ENCODE measurements at regions not wholly inside any gene's neighbourhood (a gene's known extent, or its start where the extent isn't known, plus 50 kb on each side); places are given as distances from the start of the nearest gene placed in this dataset.

DNA sequence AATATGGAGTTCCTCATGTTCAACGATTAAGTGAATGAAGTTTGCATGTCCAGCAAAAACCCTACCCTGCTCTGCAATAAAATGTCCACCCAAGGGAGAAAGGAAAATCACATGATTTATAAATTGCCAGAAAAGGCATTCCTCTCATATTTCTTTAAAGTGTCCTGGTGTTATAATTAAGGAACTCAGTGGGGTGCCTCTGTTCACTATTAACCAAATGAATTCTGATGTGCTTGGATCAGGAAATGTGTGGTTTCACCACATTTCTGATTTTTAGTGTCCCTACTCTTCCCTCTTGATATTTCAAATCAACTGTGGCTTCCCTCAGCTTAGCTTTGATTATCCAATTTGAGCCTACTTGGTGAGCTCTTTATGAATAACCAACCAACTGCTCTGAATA is 208.1 kb downstream of the PHLDA1 start:
- POLR2A ChIA-PET: no interaction called here
- Histone ChIP-seq H2AFZ (ENCODE audit: low read depth) (no peak overlapping the region), H3K27me3 (ENCODE audit: insufficient read depth) (no peaks in the 10 kb centered on the region), H3K36me3 (replicated peaks in 1 of 2; ENCODE audit: control insufficient read depth in 1 of 2, insufficient read depth in 2 of 2, low read length in 1 of 2) (no peaks in the 10 kb centered on the region), H4K20me1 (ENCODE audit: insufficient read depth) (no peaks in the 10 kb centered on the region), H3K9me2 (no peaks in the 10 kb centered on the region), H3F3A (replicated peaks; ENCODE audit: insufficient read depth) (no peaks in the 10 kb centered on the region), H3K4me3 (ENCODE audit: low read depth in 2 of 2, low read length in 1 of 2) (no peak overlapping the region), H3K9ac (no peak overlapping the region), H3K79me2 (ENCODE audit: insufficient read depth) (no peaks in the 10 kb centered on the region), H3K9me3 (no peaks in the 10 kb centered on the region), H3K27ac (ENCODE audit: low read depth in 2 of 2, low read length in 1 of 2) (no peak overlapping the region), H3K4me1 (ENCODE audit: control insufficient read depth in 1 of 2, insufficient read depth in 2 of 2, low read depth in 1 of 2, low read length in 1 of 2) (no peaks in the 10 kb centered on the region; a peak in 1 of 4 replicates), H3K4me2 (no peak overlapping the region)
- CTCF ChIA-PET: interaction anchor here (0.9 to 1.5 kb wide), 3 partner anchors 14 to 39 kb away, joined by 3 to 5 read pairs (median 3); no protein-coding TSS in a partner anchor
- no peak for DNase-seq
- 100% methylated on average over 1 of the region's 1 CpG for WGBS (ENCODE audit: low lambda C conversion rate)
- TF ChIP-seq NRF1 (IDR thresholded peaks at IDR 0.05; ENCODE audit: low read depth, low read length): no peak
- TF ChIP-seq CHD2 (IDR thresholded peaks at IDR 0.05; ENCODE audit: low read length, partially characterized antibody): no peak
- no peak for TF ChIP-seq SIN3A (IDR thresholded peaks at IDR 0.05; ENCODE audit: borderline replicate concordance, low read depth, low read length)
- no peak for TF ChIP-seq MXI1 (IDR thresholded peaks at IDR 0.05; ENCODE audit: low read depth, low read length)
- no peak for TF ChIP-seq FOXM1 (IDR thresholded peaks at IDR 0.05; ENCODE audit: low read depth)
- TF ChIP-seq NFIC (IDR thresholded peaks at IDR 0.05; ENCODE audit: borderline replicate concordance): no peak
- TF ChIP-seq, protein P1, sequence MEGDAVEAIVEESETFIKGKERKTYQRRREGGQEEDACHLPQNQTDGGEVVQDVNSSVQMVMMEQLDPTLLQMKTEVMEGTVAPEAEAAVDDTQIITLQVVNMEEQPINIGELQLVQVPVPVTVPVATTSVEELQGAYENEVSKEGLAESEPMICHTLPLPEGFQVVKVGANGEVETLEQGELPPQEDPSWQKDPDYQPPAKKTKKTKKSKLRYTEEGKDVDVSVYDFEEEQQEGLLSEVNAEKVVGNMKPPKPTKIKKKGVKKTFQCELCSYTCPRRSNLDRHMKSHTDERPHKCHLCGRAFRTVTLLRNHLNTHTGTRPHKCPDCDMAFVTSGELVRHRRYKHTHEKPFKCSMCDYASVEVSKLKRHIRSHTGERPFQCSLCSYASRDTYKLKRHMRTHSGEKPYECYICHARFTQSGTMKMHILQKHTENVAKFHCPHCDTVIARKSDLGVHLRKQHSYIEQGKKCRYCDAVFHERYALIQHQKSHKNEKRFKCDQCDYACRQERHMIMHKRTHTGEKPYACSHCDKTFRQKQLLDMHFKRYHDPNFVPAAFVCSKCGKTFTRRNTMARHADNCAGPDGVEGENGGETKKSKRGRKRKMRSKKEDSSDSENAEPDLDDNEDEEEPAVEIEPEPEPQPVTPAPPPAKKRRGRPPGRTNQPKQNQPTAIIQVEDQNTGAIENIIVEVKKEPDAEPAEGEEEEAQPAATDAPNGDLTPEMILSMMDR (IDR thresholded peaks at IDR 0.05): no peak
- TF ChIP-seq FOSL2 (IDR thresholded peaks at IDR 0.05; ENCODE audit: borderline replicate concordance, low read depth): no peak
- TF ChIP-seq, protein P2, sequence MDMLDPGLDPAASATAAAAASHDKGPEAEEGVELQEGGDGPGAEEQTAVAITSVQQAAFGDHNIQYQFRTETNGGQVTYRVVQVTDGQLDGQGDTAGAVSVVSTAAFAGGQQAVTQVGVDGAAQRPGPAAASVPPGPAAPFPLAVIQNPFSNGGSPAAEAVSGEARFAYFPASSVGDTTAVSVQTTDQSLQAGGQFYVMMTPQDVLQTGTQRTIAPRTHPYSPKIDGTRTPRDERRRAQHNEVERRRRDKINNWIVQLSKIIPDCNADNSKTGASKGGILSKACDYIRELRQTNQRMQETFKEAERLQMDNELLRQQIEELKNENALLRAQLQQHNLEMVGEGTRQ (IDR thresholded peaks at IDR 0.05; ENCODE audit: borderline replicate concordance, low read depth, low read length): no peak
- no peak for TF ChIP-seq EP300 (IDR thresholded peaks at IDR 0.05; ENCODE audit: borderline replicate concordance in 1 of 2, low read depth in 1 of 2, low read length in 1 of 2)
- no peak for TF ChIP-seq ELF1 (IDR thresholded peaks at IDR 0.05)

DNA sequence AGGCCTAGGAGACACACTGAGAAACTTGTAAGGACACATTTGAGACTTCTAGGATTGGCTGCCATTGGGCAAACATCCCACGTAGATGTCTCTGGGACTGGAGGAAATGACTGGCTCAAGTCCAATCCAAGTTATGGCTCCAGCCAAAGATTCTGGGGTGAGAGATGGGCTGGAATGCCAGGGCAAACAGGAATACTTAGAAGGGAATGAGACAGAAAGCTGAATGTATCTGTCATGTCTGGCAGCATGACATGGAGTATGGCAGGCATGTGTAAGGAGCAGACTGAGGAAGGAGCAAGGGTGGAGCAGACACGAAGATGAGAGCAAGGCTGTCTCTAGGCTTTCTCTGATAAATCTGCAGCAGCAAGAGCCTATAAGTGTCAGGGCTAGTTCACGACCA is 209.2 kb downstream of the PHLDA1 start:
- POLR2A ChIA-PET: no interaction called here
- Histone ChIP-seq H3K9me3 (no peaks in the 10 kb centered on the region), H3K4me2 (no peak overlapping the region), H4K20me1 (ENCODE audit: insufficient read depth) (no peaks in the 10 kb centered on the region), H3K9me2 (no peaks in the 10 kb centered on the region), H3K79me2 (ENCODE audit: insufficient read depth) (no peaks in the 10 kb centered on the region), H3K9ac (no peak overlapping the region), H2AFZ (ENCODE audit: low read depth) (no peak overlapping the region), H3K36me3 (replicated peaks in 1 of 2; ENCODE audit: control insufficient read depth in 1 of 2, insufficient read depth in 2 of 2, low read length in 1 of 2) (no peaks in the 10 kb centered on the region), H3K27me3 (ENCODE audit: insufficient read depth) (no peaks in the 10 kb centered on the region), H3K4me3 (ENCODE audit: low read depth in 2 of 2, low read length in 1 of 2) (no peak overlapping the region), H3K27ac (ENCODE audit: low read depth in 2 of 2, low read length in 1 of 2) (no peak overlapping the region), H3F3A (replicated peaks; ENCODE audit: insufficient read depth) (no peaks in the 10 kb centered on the region), H3K4me1 (ENCODE audit: control insufficient read depth in 1 of 2, insufficient read depth in 2 of 2, low read depth in 1 of 2, low read length in 1 of 2) (no peaks in the 10 kb centered on the region; a peak in 1 of 4 replicates)
- 84% methylated on average over 3 of the region's 3 CpGs for WGBS (ENCODE audit: low lambda C conversion rate)
- CTCF ChIA-PET: interaction anchor here (0.8 to 1.5 kb wide), 4 partner anchors 12 to 295 kb away, joined by 3 to 5 read pairs (median 3); no protein-coding TSS in a partner anchor
- DNase-seq: no peak
- TF ChIP-seq, protein P3, sequence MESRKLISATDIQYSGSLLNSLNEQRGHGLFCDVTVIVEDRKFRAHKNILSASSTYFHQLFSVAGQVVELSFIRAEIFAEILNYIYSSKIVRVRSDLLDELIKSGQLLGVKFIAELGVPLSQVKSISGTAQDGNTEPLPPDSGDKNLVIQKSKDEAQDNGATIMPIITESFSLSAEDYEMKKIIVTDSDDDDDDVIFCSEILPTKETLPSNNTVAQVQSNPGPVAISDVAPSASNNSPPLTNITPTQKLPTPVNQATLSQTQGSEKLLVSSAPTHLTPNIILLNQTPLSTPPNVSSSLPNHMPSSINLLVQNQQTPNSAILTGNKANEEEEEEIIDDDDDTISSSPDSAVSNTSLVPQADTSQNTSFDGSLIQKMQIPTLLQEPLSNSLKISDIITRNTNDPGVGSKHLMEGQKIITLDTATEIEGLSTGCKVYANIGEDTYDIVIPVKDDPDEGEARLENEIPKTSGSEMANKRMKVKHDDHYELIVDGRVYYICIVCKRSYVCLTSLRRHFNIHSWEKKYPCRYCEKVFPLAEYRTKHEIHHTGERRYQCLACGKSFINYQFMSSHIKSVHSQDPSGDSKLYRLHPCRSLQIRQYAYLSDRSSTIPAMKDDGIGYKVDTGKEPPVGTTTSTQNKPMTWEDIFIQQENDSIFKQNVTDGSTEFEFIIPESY (IDR thresholded peaks at IDR 0.05; ENCODE audit: borderline replicate concordance, low read depth): no peak
- TF ChIP-seq, protein P4, sequence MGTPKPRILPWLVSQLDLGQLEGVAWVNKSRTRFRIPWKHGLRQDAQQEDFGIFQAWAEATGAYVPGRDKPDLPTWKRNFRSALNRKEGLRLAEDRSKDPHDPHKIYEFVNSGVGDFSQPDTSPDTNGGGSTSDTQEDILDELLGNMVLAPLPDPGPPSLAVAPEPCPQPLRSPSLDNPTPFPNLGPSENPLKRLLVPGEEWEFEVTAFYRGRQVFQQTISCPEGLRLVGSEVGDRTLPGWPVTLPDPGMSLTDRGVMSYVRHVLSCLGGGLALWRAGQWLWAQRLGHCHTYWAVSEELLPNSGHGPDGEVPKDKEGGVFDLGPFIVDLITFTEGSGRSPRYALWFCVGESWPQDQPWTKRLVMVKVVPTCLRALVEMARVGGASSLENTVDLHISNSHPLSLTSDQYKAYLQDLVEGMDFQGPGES (IDR thresholded peaks at IDR 0.05; ENCODE audit: low read depth, low read length): no peak
- TF ChIP-seq TAF1 (IDR thresholded peaks at IDR 0.05; ENCODE audit: borderline replicate concordance, low read depth, low read length) (no peak), NFIC (IDR thresholded peaks at IDR 0.05; ENCODE audit: borderline replicate concordance) (no peak), EZH2phosphoT487 (IDR thresholded peaks at IDR 0.05; ENCODE audit: borderline replicate concordance, low read depth) (no peak), GATA2 (CRISPR knock-in tag; IDR thresholded peaks at IDR 0.05) (no peak), GABPA (IDR thresholded peaks at IDR 0.05; ENCODE audit: low read depth) (no peak), RCOR1 (IDR thresholded peaks at IDR 0.05; ENCODE audit: low read length) (no peak), JUND (IDR thresholded peaks at IDR 0.05) (no peak)
- TF ChIP-seq, protein P1 (IDR thresholded peaks at IDR 0.05): no peak
